IMR-90 (cell line): ENCODE measurements at regions not wholly inside any gene's neighbourhood (a gene's known extent, or its start where the extent isn't known, plus 50 kb on each side); places are given as distances from the start of the nearest gene placed in this dataset.

Experiments
- ATAC-seq: fragments of 200-7000 bp; cut with Tn5 transposase; 2 replicates; pipeline ENCODE4 v1.9.1; 2020; ENCODE audit warnings: low read depth, mild to moderate bottlenecking, moderate library complexity
- BruUV-seq: library from RNA; stranded (reverse); fragments of 400-500 nt; replicated peaks from 2 replicates; lab custom pipeline; 2021; lab: Mats Ljungman, UMichigan
- CTCF ChIA-PET: fragments of 300-600 bp; formaldehyde crosslinking; extraction: SDS; loops from one replicate; lab custom pipeline; 2021; ENCODE audit warnings: antibody characterized with exemption; lab: Yijun Ruan, JAX
- POLR2A ChIA-PET: fragments of 300-600 bp; sonication (Branson Sonifier 250); formaldehyde crosslinking; loops from one replicate; lab custom pipeline; 2022; ENCODE audit warnings: antibody characterized with exemption; ENCODE audit not compliant: unreplicated experiment; lab: Charles Lee
- DNase-seq: peaks from one replicate; pipeline ENCODE4 v3.0.0; 2013
- H2AFZ ChIP-seq: replicated peaks from 2 replicates; pipeline ENCODE3; 2013; ENCODE audit warnings: low read length, mild to moderate bottlenecking; ENCODE audit not compliant: poor library complexity
- H2AK5ac ChIP-seq: 2 replicates; pipeline ENCODE4 v1.6.1; 2013; ENCODE audit warnings: low read depth, low read length, inconsistent platforms
- H2AK9ac ChIP-seq: replicated peaks from 2 replicates; pipeline ENCODE3; 2013; ENCODE audit warnings: mild to moderate bottlenecking, low read depth, low read length, moderate library complexity; ENCODE audit not compliant: poor library complexity
- H2BK120ac ChIP-seq: 2 replicates; pipeline ENCODE4 v1.6.1; 2013; ENCODE audit warnings: low read depth, low read length, inconsistent platforms
- H2BK15ac ChIP-seq: 3 replicates; pipeline ENCODE4 v1.6.1; 2013; ENCODE audit warnings: low read depth, low read length, inconsistent platforms
- H2BK20ac ChIP-seq: 2 replicates; pipeline ENCODE4 v1.6.1; 2013; ENCODE audit warnings: low read depth, mild to moderate bottlenecking, inconsistent platforms, low read length, moderate library complexity
- H2BK5ac ChIP-seq: 2 replicates; pipeline ENCODE4 v1.6.1; 2013; ENCODE audit warnings: mild to moderate bottlenecking, low read depth, low read length, inconsistent platforms; ENCODE audit not compliant: poor library complexity, severe bottlenecking
- H3K14ac ChIP-seq: replicated peaks from 2 replicates; pipeline ENCODE4 v1.6.1; 2013; ENCODE audit warnings: low read depth, low read length, inconsistent platforms
- H3K18ac ChIP-seq: 2 replicates; pipeline ENCODE4 v1.6.1; 2013; ENCODE audit warnings: low read depth, low read length, control low read depth
- H3K23ac ChIP-seq: 2 replicates; pipeline ENCODE4 v1.6.1; 2013; ENCODE audit warnings: low read depth, low read length, inconsistent platforms
- H3K27ac ChIP-seq: 2 replicates; pipeline ENCODE4 v1.5.1; 2013; ENCODE audit warnings: mild to moderate bottlenecking, control low read depth, low read length; ENCODE audit not compliant: insufficient read depth
- H3K27me3 ChIP-seq: 2 replicates; pipeline ENCODE4 v1.6.1; 2013; ENCODE audit warnings: low read length; ENCODE audit not compliant: control insufficient read depth, insufficient read depth
- H3K36me3 ChIP-seq: 2 replicates; pipeline ENCODE4 v1.6.1; 2013; ENCODE audit warnings: low read length, mixed read lengths; ENCODE audit not compliant: control insufficient read depth, insufficient read depth
- H3K4ac ChIP-seq: 2 replicates; pipeline ENCODE4 v1.6.1; 2013; ENCODE audit warnings: low read depth, low read length, inconsistent platforms
- H3K4me1 ChIP-seq: 2 replicates; pipeline ENCODE4 v1.6.1; 2013; ENCODE audit warnings: low read length, mixed read lengths; ENCODE audit not compliant: control insufficient read depth, insufficient read depth
- H3K4me2 ChIP-seq: 2 replicates; pipeline ENCODE4 v1.6.1; 2013; ENCODE audit warnings: low read depth, mild to moderate bottlenecking, control low read depth, low read length, moderate library complexity
- H3K4me3 ChIP-seq: 2 replicates; pipeline ENCODE4 v1.5.1; 2013; ENCODE audit warnings: low read depth, mild to moderate bottlenecking, control low read depth, low read length, moderate library complexity; ENCODE audit not compliant: insufficient read depth
- H3K56ac ChIP-seq: 2 replicates; pipeline ENCODE4 v1.6.1; 2013; ENCODE audit warnings: low read length, inconsistent platforms; ENCODE audit not compliant: insufficient read depth; ENCODE audit errors: extremely low read depth
- H3K79me1 ChIP-seq, 2 experiments: 2 replicates each; pipeline ENCODE4 v1.6.1; 2013; ENCODE audit warnings: low read length in 2 of 2, inconsistent platforms in 1 of 2, low read depth in 1 of 2
- H3K9ac ChIP-seq: 2 replicates; pipeline ENCODE4 v1.6.1; 2013; ENCODE audit warnings: low read depth, low read length, control low read depth
- H3K9me1 ChIP-seq: 2 replicates; pipeline ENCODE4 v1.6.1; 2013; ENCODE audit warnings: low read length, inconsistent platforms; ENCODE audit not compliant: insufficient read depth
- H3K9me3 ChIP-seq: 2 replicates; pipeline ENCODE4 v1.6.1; 2013; ENCODE audit warnings: low read length; ENCODE audit not compliant: control insufficient read depth, insufficient read depth
- H4K20me1 ChIP-seq: 2 replicates; pipeline ENCODE4 v1.6.1; 2013; ENCODE audit warnings: low read length, inconsistent platforms; ENCODE audit not compliant: insufficient read depth
- H4K5ac ChIP-seq: 2 replicates; pipeline ENCODE4 v1.6.1; 2013; ENCODE audit warnings: mild to moderate bottlenecking, low read depth, low read length, control low read depth
- H4K8ac ChIP-seq, 2 experiments: 2 replicates each; pipeline ENCODE4 v1.6.1; 2013; ENCODE audit warnings: low read depth in 2 of 2, low read length in 2 of 2, control low read depth in 1 of 2, inconsistent platforms in 1 of 2
- H4K91ac ChIP-seq: 2 replicates; pipeline ENCODE4 v1.6.1; 2013; ENCODE audit warnings: low read depth, low read length, inconsistent platforms; ENCODE audit not compliant: insufficient read depth
- CEBPB ChIP-seq: IDR thresholded peaks from 2 replicates; pipeline ENCODE4 v1.6.1; 2012; ENCODE audit warnings: low read depth, low read length, improper control_type of control experiment
- CHD1 ChIP-seq: IDR thresholded peaks from 2 replicates; pipeline ENCODE4 v1.6.1; 2012; ENCODE audit warnings: low read depth, low read length, improper control_type of control experiment
- ELK1 ChIP-seq: fragments of 150-350 bp; IDR thresholded peaks from 2 replicates; pipeline ENCODE4 v1.6.1; 2016; ENCODE audit warnings: low read depth, mild to moderate bottlenecking, low read length, moderate library complexity, borderline replicate concordance
- FOS ChIP-seq: fragments of 150-350 bp; IDR thresholded peaks from 2 replicates; pipeline ENCODE4 v1.6.1; 2016; ENCODE audit warnings: low read depth, low read length
- MAFK ChIP-seq: IDR thresholded peaks from 2 replicates; pipeline ENCODE4 v1.6.1; 2012; ENCODE audit warnings: low read depth, low read length, improper control_type of control experiment
- MAZ ChIP-seq: IDR thresholded peaks from 2 replicates; pipeline ENCODE4 v1.6.1; 2012; ENCODE audit warnings: low read depth, mild to moderate bottlenecking, low read length, improper control_type of control experiment, moderate library complexity, borderline replicate concordance
- MXI1 ChIP-seq: IDR thresholded peaks from 2 replicates; pipeline ENCODE4 v1.6.1; 2012; ENCODE audit warnings: low read depth, mild to moderate bottlenecking, low read length, moderate library complexity, borderline replicate concordance
- POLR2A ChIP-seq: IDR thresholded peaks from 2 replicates; pipeline ENCODE4 v1.6.1; 2012; ENCODE audit warnings: mild to moderate bottlenecking, low read depth, low read length
- RAD21 ChIP-seq: IDR thresholded peaks from 2 replicates; pipeline ENCODE4 v1.6.1; 2012; ENCODE audit warnings: low read length, improper control_type of control experiment
- WGBS, 2 experiments: methylation state at CpG; one replicate each; pipeline versions ENCODE4 v1.1.5 to v1.1.7; 2013; ENCODE audit warnings: missing lambda C conversion rate in 2 of 2; ENCODE audit not compliant: insufficient read length in 1 of 2; ENCODE audit errors: extremely low coverage in 2 of 2; 5-methylcytosine and 5-hydroxymethylcytosine counted together
- dilution Hi-C: fragments of 300-500 bp; cut with HindIII; formaldehyde crosslinking; loops from one replicate; pipeline ENCODE4 v1.14.3; 2018; ENCODE audit warnings: low sequenced_read_pairs; ENCODE audit not compliant: unreplicated experiment
- in situ Hi-C: fragments of 300-500 bp; cut with MboI; formaldehyde crosslinking; loops from 3 replicates; pipeline ENCODE4 v1.14.3; 2019; ENCODE audit warnings: low sequenced_read_pairs, inconsistent platforms, mixed read lengths
- intact Hi-C: fragments of 100-400 bp; cut with micrococcal nuclease; formaldehyde crosslinking; loops from 2 replicates; pipeline ENCODE4 v1.10.0; 2022
- TF ChIP-seq, protein P1 (sequence below): conservative IDR thresholded peaks from 2 replicates; pipeline ENCODE4 v1.5.1; 2012; ENCODE audit warnings: mild to moderate bottlenecking, low read depth, low read length, improper control_type of control experiment
- TF ChIP-seq, protein P2 (sequence below): fragments of 150-350 bp; IDR thresholded peaks from 2 replicates; pipeline ENCODE4 v1.6.1; 2017; ENCODE audit warnings: mild to moderate bottlenecking, antibody characterized with exemption, low read length, low read depth

- dilution Hi-C loops (no loop called here), in situ Hi-C loops (no loop called here), intact Hi-C loops (loop anchor here (5.0 kb wide), 1 partner anchor 207 kb away; no protein-coding TSS in a partner anchor)
- WGBS, 2 experiments, result no CpG with 5 or more reads among the region's 2 CpGs
- H2AFZ ChIP-seq, result no peak overlapping the region
- H3K9me1 ChIP-seq, result no peaks in the 10 kb centered on the region
- H3K9me3 ChIP-seq, result no peaks in the 10 kb centered on the region
- ChIA-PET CTCF (interaction anchor here (2.0 to 2.2 kb wide), 2 partner anchors 14 to 153 kb away, joined by 4 to 8 read pairs; partner anchors contain the start of gene MYCBP2), POLR2A (no interaction called here)
- DNase-seq (no peak), ATAC-seq (no peak)
- BruUV-seq, result no TSS peak
- no peak overlapping the region for H4K8ac ChIP-seq
- H4K5ac ChIP-seq, result no peak overlapping the region
- no peaks in the 10 kb centered on the region for H3K4me1 ChIP-seq
- H3K79me1 ChIP-seq, result no peaks in the 10 kb centered on the region
- H2AK9ac ChIP-seq, result no peak overlapping the region
- H2BK120ac ChIP-seq, result no peak overlapping the region
- no peak overlapping the region for H3K56ac ChIP-seq
- H3K18ac ChIP-seq, result no peak overlapping the region
- H4K91ac ChIP-seq, result no peak overlapping the region
- no peak overlapping the region for H3K27ac ChIP-seq
- H3K23ac ChIP-seq, result no peak overlapping the region
- H3K4me2 ChIP-seq, result no peak overlapping the region
- no peak overlapping the region for H3K4me3 ChIP-seq
- no peak overlapping the region for H2AK5ac ChIP-seq
- peaks cover 2% of the 10 kb centered on the region; the same call in 1 of the 2 replicates for H3K27me3 ChIP-seq
- no peaks in the 10 kb centered on the region for H4K20me1 ChIP-seq
- H3K9ac ChIP-seq, result no peak overlapping the region
- no peak overlapping the region for H2BK20ac ChIP-seq
- no peak overlapping the region for H2BK15ac ChIP-seq
- no peak overlapping the region for H2BK5ac ChIP-seq
- TF ChIP-seq, protein P1, sequence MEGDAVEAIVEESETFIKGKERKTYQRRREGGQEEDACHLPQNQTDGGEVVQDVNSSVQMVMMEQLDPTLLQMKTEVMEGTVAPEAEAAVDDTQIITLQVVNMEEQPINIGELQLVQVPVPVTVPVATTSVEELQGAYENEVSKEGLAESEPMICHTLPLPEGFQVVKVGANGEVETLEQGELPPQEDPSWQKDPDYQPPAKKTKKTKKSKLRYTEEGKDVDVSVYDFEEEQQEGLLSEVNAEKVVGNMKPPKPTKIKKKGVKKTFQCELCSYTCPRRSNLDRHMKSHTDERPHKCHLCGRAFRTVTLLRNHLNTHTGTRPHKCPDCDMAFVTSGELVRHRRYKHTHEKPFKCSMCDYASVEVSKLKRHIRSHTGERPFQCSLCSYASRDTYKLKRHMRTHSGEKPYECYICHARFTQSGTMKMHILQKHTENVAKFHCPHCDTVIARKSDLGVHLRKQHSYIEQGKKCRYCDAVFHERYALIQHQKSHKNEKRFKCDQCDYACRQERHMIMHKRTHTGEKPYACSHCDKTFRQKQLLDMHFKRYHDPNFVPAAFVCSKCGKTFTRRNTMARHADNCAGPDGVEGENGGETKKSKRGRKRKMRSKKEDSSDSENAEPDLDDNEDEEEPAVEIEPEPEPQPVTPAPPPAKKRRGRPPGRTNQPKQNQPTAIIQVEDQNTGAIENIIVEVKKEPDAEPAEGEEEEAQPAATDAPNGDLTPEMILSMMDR, result no peak
- no peak for TF ChIP-seq ELK1
- TF ChIP-seq MAFK, result no peak
- TF ChIP-seq POLR2A, result no peak
- no peak for TF ChIP-seq CHD1
- no peak for TF ChIP-seq FOS
- TF ChIP-seq CEBPB, result no peak
- no peak for TF ChIP-seq RAD21
- no peak for TF ChIP-seq MAZ
- TF ChIP-seq, protein P2, sequence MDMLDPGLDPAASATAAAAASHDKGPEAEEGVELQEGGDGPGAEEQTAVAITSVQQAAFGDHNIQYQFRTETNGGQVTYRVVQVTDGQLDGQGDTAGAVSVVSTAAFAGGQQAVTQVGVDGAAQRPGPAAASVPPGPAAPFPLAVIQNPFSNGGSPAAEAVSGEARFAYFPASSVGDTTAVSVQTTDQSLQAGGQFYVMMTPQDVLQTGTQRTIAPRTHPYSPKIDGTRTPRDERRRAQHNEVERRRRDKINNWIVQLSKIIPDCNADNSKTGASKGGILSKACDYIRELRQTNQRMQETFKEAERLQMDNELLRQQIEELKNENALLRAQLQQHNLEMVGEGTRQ, result no peak
- no peak for TF ChIP-seq MXI1
- no peaks in the 10 kb centered on the region for H3K36me3 ChIP-seq
- H3K14ac ChIP-seq, result no peak overlapping the region
- no peak overlapping the region for H3K4ac ChIP-seq
These were observed 56.2 kb upstream of the SCEL start for GRCh38 chr13:77479326-77479725.
